SKM-1 treated with dmso at 0.1 percent for 144 hours (cell line): ENCODE measurements at regions not wholly inside any gene's neighbourhood (a gene's known extent, or its start where the extent isn't known, plus 50 kb on each side); places are given as distances from the start of the nearest gene placed in this dataset.
"Not testable (repeated sequence)": the region's sequence is repeated elsewhere in the genome, so short reads cannot be mapped to it uniquely, and the experiment has no call there.

ENCODE experiments used
- DNase-seq: peaks from one replicate; lab custom pipeline; 2025; ENCODE audit not compliant: unreplicated experiment; lab: John Stamatoyannopoulos, UW

- DNase-seq = no peak
These were observed 186.6 kb upstream of the OTX2 start for GRCh38 chr14:56996721-56997399.

GRCh38 chr14:56995010-56995409 lies 184.7 kb upstream of the OTX2 start:
- DNase-seq = no peak

- no peak for DNase-seq
These were observed 182.1 kb upstream of the OTX2 start for GRCh38 chr14:56992332-56992820.

- DNase-seq = not testable (repeated sequence)
These were observed 180.8 kb upstream of the OTX2 start for GRCh38 chr14:56990991-56991627.

- no peak for DNase-seq
These were observed 179.1 kb upstream of the OTX2 start for GRCh38 chr14:56989359-56989758.

- DNase-seq = peak; percentile 62
These were observed 169.7 kb upstream of the OTX2 start for GRCh38 chr14:56979936-56980335.

GRCh38 chr14:56976211-56976610 lies 165.9 kb upstream of the OTX2 start:
- no peak for DNase-seq

GRCh38 chr14:56975521-56975920 lies 165.2 kb upstream of the OTX2 start:
- DNase-seq = no peak

- DNase-seq = no peak
These were observed 162.7 kb upstream of the OTX2 start for GRCh38 chr14:56972948-56973347.

- no peak for DNase-seq
These were observed 154.6 kb upstream of the OTX2 start for GRCh38 chr14:56964895-56965294.

GRCh38 chr14:56963381-56963780 lies 153.1 kb upstream of the OTX2 start:
- no peak for DNase-seq

- no peak for DNase-seq
These were observed 152.3 kb upstream of the OTX2 start for GRCh38 chr14:56962444-56963080.

- DNase-seq = no peak
These were observed 149.6 kb upstream of the OTX2 start for GRCh38 chr14:56959869-56960268.

- no peak for DNase-seq
These were observed 148.8 kb upstream of the OTX2 start for GRCh38 chr14:56959121-56959520.

- DNase-seq = no peak
These were observed 145.9 kb upstream of the OTX2 start for GRCh38 chr14:56956182-56956581.

- no peak for DNase-seq
These were observed 145.5 kb upstream of the OTX2 start for GRCh38 chr14:56955745-56956144.

- no peak for DNase-seq
These were observed 143.6 kb upstream of the OTX2 start for GRCh38 chr14:56953884-56954283.

GRCh38 chr14:56952766-56953473 lies 142.6 kb upstream of the OTX2 start:
- no peak for DNase-seq

- DNase-seq = no peak
These were observed 139.5 kb upstream of the OTX2 start for GRCh38 chr14:56949828-56950227.

GRCh38 chr14:56945291-56945690 lies 135.0 kb upstream of the OTX2 start:
- DNase-seq = no peak

GRCh38 chr14:56944397-56944796 lies 134.1 kb upstream of the OTX2 start:
- no peak for DNase-seq

- no peak for DNase-seq
These were observed 123.2 kb upstream of the OTX2 start for GRCh38 chr14:56933446-56933845.
